IPS-18c (cell line): ENCODE measurements at regions not wholly inside any gene's neighbourhood (a gene's known extent, or its start where the extent isn't known, plus 50 kb on each side); places are given as distances from the start of the nearest gene placed in this dataset.
"Not testable (repeated sequence)": the region's sequence is repeated elsewhere in the genome, so short reads cannot be mapped to it uniquely, and the experiment has no call there.

Experiments used
- H3K4me3 ChIP-seq: 2 replicates; pipeline ENCODE4 v1.7.0; 2013; ENCODE audit warnings: low read depth, mild to moderate bottlenecking, low read length, moderate library complexity; ENCODE audit not compliant: insufficient read depth
- H3K9me3 ChIP-seq: one replicate; pipeline ENCODE4 v1.6.1; 2013; ENCODE audit warnings: mild to moderate bottlenecking, low read length, moderate library complexity; ENCODE audit not compliant: control insufficient read depth, insufficient read depth

GRCh38 chr3:75214332-75214731 lies 449.8 kb upstream of the FRG2C start:
- not testable (repeated sequence) for H3K9me3 ChIP-seq, H3K4me3 ChIP-seq

GRCh38 chr3:75218577-75218976 lies 445.6 kb upstream of the FRG2C start:
- Histone ChIP-seq H3K4me3 (no peak overlapping the region), H3K9me3 (no peaks in the 10 kb centered on the region)

- Histone ChIP-seq H3K4me3 (no peak overlapping the region), H3K9me3 (no peaks in the 10 kb centered on the region)
These were observed 443.2 kb upstream of the FRG2C start for GRCh38 chr3:75220932-75221331.

GRCh38 chr3:75224412-75224811 lies 439.7 kb upstream of the FRG2C start:
- H3K9me3 ChIP-seq: no peaks in the 10 kb centered on the region
- H3K4me3 ChIP-seq: no peak overlapping the region

GRCh38 chr3:75232216-75232615 lies 431.9 kb upstream of the FRG2C start:
- Histone ChIP-seq H3K4me3 (no peak overlapping the region), H3K9me3 (no peaks in the 10 kb centered on the region)

- Histone ChIP-seq H3K9me3 (no peaks in the 10 kb centered on the region), H3K4me3 (no peak overlapping the region)
These were observed 428.5 kb upstream of the FRG2C start for GRCh38 chr3:75235631-75236030.

- Histone ChIP-seq H3K9me3 (no peaks in the 10 kb centered on the region), H3K4me3 (no peak overlapping the region)
These were observed 427.1 kb upstream of the FRG2C start for GRCh38 chr3:75237053-75237452.

- Histone ChIP-seq H3K9me3 (no peaks in the 10 kb centered on the region), H3K4me3 (no peak overlapping the region)
These were observed 426.7 kb upstream of the FRG2C start for GRCh38 chr3:75237477-75237876.

- H3K4me3 ChIP-seq, H3K9me3 ChIP-seq: not testable (repeated sequence)
These were observed 422.7 kb upstream of the FRG2C start for GRCh38 chr3:75241226-75241962.

- H3K4me3 ChIP-seq: no peak overlapping the region
- H3K9me3 ChIP-seq: no peaks in the 10 kb centered on the region
These were observed 422.0 kb upstream of the FRG2C start for GRCh38 chr3:75242012-75242735.

GRCh38 chr3:75248974-75249373 lies 415.2 kb upstream of the FRG2C start:
- Histone ChIP-seq H3K4me3 (no peak overlapping the region), H3K9me3 (no peaks in the 10 kb centered on the region)

- Histone ChIP-seq H3K9me3 (no peaks in the 10 kb centered on the region), H3K4me3 (no peak overlapping the region)
These were observed 409.4 kb upstream of the FRG2C start for GRCh38 chr3:75254685-75255084.

GRCh38 chr3:75258825-75259683 lies 405.1 kb upstream of the FRG2C start:
- H3K9me3 ChIP-seq, H3K4me3 ChIP-seq: not testable (repeated sequence)

GRCh38 chr3:75260975-75261374 lies 403.2 kb upstream of the FRG2C start:
- not testable (repeated sequence) for H3K9me3 ChIP-seq, H3K4me3 ChIP-seq

- Histone ChIP-seq H3K9me3 (no peaks in the 10 kb centered on the region), H3K4me3 (no peak overlapping the region)
These were observed 401.5 kb upstream of the FRG2C start for GRCh38 chr3:75262661-75263060.

GRCh38 chr3:75265897-75266296 lies 398.2 kb upstream of the FRG2C start:
- H3K9me3 ChIP-seq: no peaks in the 10 kb centered on the region
- H3K4me3 ChIP-seq: no peak overlapping the region

GRCh38 chr3:75268576-75268975 lies 395.6 kb upstream of the FRG2C start:
- H3K9me3 ChIP-seq: not testable (repeated sequence)

GRCh38 chr3:75272237-75272636 lies 391.9 kb upstream of the FRG2C start:
- not testable (repeated sequence) for H3K4me3 ChIP-seq, H3K9me3 ChIP-seq

More at GRCh38 chr3:75268576-75268975, 395.6 kb upstream of the FRG2C start:
- not testable (repeated sequence) for H3K4me3 ChIP-seq
